ENCODE measurements at regions not wholly inside any gene's neighbourhood (a gene's known extent, or its start where the extent isn't known, plus 50 kb on each side); places are given as distances from the start of the nearest gene placed in this dataset.
"Not testable (repeated sequence)": the region's sequence is repeated elsewhere in the genome, so short reads cannot be mapped to it uniquely, and the experiment has no call there.

DNA sequence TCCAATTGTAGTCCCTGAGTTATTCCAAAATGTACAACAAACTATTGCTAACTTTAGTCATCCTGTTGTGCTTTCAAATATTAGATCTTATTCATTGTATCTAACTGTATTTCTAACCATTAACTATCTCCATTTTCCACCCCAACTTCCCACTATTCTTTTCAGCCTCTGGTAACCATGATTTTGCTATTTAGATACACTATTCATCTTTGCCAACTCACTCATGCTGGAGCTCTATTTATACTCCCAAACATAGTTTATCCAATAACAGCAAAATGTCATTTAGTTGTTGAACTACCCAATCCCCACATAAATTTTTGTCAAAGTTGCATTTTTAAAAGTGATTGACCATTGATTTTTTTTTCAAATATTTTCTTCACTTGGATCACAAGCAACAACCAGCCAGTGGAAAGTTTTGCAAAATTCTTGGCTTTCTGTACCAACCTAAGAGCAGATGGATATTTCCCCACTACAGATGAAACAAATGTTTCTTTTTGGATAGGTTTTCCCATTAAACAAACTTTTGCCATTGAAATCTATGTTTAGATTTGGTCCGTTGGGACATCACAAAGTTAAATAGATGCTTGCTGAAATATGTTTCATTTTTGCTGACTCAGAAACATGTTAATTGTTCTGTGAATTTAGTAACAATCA is 866.0 kb downstream of the LTN1 start:
- DNase-seq (ENCODE audit: low read depth), result no peak

DNA sequence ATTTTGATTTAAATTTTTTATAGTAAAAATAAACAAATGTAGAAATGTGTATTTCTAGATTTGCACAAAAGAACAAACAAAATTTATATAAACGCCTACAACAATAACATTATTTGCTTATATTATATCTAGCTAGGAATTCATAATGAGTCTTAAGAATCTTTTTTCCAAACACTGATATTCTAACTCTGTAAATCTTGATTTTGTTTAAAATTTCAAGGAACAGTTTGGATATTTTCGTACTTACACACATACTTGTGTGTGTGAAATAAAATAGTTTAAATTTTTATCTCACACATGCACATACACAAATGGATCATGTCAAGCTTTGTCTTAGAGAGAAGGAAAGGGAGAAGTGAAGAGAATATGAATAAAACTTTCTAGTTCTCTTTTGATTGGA is 868.1 kb downstream of the LTN1 start:
- DNase-seq (ENCODE audit: low read depth), result no peak

DNA sequence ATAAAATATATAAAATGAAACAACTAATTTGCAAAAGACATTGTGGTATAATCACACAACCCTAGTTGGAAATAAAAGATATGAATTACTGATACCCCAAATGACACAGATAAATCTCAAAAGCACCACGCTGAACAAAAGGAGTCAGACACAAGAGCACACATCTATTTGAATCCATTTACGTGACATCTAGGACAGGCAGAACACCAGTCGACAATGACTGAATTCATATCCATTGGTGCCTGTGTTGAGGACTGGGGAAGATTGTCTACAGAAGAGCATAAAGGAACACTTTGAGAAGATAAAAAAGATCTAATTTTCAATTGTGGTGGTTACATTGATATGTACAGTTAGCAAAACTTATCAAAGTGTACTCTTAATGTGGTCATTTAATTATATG is 874.1 kb downstream of the LTN1 start:
- no peak for DNase-seq (ENCODE audit: low read depth)

DNA sequence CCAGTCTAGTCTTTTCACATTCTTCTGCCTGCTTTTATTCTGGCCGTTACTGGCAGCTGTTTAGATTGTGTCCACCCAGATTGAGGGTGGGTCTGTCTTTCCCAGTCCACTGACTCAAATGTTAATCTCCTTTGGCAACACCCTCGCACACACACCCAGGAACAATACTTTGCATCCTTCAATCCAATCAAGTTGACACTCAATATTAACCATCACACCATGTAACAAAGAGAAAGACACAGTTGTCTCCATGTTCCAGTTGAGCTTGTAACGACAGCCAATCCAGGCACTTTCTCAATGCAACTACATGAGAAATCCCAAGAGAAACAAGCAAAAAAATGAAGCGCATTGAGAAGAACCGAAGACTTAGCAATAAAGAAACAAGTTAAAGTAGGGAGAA is 877.7 kb downstream of the LTN1 start:
- not testable (repeated sequence) for DNase-seq (ENCODE audit: low read depth)

DNA sequence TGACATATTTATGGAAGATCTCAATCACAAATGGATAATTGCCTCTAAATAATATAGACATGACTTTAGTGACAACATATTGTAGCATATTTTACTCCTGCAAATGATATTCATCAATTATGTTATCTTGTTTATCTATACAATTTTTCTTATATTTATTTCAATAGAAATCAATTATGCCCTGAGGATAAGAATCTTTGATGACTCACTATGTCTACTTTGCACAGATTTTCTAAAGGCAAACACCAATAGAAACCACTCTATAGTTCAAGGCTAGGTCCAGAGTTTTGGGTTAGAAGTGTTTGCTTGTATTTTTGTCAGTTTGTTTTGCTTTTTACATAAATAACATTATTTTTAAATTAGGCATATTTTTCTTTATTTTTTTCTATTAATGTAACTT is 879.0 kb downstream of the LTN1 start:
- peak; percentile 10 for DNase-seq (ENCODE audit: low read depth)

DNA sequence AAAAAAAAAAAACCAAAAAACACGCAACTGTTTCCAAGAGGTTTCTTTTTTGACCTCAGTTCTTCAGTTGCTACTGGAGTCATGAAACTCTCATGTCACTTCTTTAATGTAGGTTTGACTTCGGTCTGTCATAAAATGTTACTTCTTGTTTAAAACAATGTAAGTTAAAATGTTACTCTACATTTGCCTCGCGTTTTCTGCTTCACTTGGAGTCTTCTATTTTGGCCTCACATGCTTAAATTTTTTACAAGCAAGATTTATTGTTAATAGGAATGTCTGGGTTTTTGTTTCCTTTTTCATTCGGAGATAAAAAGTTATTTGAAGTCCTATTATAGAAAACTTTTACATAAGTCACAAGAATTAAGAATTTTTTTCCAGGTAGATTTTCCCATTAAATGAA is 880.2 kb downstream of the LTN1 start:
- no peak for DNase-seq (ENCODE audit: low read depth)

DNA sequence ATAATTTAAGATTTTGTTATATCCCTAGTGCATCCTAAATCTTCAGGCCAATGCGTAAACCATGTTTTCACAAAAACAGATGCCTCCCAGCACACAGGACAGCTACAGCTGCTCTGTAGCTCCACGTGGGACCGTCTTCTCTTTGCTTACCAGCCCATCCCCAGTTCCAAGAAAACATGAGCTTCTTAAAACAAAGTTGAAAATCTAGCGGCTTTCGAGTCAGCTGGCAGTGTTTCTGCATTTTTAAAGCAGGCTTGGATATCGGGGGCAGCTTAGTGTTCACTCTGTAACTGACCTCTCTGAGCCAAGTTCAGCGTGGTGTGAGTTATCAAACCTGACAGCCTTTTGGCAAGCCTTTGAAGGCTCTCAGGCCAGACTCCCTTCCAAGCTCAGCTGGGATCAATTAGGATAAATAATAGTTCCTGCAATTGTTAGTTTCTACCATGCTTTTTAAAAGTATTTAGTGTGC is 881.5 kb downstream of the LTN1 start:
- DNase-seq (ENCODE audit: low read depth), result no peak

DNA sequence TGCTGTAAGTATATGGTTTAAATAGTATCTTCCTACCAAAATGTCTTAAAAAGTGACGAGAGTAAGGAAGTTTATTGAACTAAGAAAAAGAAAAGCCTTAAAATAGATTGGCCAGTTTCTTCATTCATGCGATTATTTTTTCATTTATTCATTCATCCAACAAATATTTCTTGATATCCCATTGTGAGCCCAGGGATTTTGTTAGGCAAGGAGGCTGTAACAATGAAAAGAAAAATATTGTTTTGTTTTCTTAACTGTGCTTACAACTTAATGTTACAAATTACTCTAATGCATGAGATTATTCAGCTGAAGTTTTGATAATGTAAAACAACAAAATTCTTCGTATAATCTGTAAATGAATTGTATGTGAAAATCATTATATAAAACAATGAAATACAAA is 882.0 kb downstream of the LTN1 start:
- DNase-seq (ENCODE audit: low read depth), result no peak

DNA sequence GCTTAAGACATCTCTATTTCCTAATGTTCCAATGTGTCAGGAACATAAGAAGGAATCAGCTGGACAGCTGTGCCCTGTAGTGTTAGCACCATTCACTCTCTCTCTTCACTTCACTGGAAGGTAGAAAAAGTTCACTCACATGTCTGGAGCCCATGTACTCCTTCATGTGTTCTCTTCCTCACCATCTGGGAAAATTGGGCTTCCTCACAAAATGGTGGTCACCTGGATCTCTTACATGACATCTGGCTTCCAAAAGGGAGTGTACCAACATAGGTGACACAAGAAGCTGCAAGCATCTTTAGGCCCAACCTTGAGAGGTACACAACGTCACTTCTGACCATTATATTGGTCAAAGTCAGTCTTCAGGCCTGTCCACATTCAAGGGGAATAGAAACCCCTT is 882.6 kb downstream of the LTN1 start:
- no peak for DNase-seq (ENCODE audit: low read depth)

DNA sequence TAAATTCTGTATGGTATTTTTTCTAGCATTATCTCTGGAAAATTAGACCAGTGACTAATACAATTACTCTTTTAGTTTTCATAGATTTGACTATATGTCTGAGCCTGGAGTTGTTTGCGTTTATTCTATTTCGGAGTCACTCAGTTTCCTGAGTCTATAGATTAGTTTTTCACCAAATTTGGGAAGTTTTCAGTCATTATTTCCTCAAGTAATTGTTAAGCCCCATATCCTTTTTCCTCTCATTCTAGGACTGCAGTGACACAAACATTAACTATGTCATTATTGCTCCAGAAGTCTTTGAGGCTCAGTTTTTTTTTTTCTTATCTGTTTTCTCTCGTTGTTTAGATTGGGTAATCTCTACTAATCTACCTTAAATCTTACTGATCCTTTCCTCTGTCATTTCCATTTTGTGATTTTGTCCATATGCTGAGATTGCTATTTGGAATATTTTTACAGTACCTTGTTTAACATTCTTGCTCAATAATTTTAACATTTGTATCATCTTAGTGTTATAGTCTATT is 886.2 kb downstream of the LTN1 start:
- no peak for DNase-seq (ENCODE audit: low read depth)

DNA sequence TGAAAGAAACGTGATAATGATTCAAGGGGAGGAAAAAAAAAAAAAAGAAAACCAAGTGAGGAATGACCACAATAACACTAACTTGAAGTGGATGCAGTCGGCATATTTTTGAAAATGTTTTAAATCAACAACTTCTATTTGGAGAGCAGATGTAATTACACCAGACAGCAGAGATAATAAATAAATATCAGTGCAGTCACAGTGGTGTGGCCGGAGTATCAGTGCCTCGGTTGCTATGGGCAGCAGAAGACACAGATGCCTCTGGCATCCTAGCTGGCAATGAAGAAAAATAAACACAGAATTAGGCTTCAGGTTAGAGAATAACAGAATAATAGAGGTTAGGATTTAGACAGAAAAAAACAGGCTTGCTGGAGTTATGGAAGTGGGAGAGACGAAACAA is 888.3 kb downstream of the LTN1 start:
- DNase-seq (ENCODE audit: low read depth), result no peak

DNA sequence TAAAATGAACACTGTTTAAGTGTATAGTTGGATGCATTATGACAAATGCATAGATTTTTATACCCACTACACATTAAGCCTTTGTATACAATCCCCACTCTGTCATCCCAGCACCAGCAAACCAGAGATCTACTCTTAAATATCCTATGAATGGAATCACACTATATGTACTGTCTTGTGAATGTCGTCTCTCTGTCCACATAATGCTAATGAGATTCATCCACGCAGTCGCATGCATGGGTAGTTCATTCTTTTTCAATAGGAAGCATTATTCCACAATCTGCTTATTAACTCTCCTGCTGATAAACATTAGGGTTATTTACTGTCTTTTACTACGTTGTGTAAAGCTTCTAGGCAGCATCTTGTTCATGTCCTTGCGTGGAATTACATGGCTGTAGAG is 892.3 kb downstream of the LTN1 start:
- no peak for DNase-seq (ENCODE audit: low read depth)

DNA sequence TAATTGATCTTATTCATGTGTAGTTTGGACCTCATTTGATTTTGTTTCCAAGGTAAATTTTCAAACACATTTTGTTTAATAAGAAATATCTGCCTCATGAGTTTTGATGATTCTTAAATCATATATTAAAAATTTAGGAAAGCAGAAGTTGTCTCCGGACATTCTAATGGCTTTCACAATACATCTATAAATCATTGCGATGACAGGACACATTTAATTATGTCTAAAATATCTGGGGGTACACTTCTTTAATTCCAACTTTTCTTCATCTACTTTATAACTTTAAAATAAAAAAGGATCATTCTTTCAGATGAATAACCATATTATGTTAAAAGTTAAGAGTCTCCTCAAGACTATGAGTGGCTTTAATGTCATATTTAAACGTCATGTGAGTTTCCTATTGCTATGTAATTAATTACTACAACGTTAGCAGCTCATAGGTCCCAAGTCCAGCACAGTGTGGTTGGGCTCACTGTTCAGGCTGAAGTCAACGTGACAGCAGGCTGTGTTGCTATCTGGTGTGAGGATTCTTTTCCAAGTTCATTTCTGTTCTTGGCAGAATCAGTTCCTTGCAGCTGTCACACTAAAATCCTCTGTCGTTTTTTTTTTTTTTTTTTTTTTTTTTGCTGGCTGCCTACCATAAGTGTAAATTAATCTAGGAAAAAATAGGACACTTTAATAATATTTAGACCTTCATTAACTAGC is 893.5 kb downstream of the LTN1 start:
- no peak for DNase-seq (ENCODE audit: low read depth)

DNA sequence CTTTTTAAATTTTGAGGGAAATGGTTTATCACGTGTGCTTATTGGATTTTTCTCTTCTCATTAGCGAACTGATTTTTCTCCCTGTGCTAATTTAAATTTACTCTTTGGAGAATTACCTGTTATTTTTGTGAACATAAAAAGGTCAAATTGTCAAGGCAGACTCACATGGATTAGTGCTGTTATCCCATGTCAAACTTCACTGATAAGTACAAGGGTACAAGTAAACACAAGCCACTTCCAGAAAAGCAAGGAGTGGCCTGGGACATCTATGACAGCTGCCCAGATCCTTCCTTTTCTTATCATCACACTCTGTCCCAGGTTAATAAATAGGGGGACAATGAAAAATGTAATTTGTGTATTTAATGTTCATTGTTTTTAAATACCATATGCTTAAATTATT is 901.2 kb downstream of the LTN1 start:
- no peak for DNase-seq (ENCODE audit: low read depth)

DNA sequence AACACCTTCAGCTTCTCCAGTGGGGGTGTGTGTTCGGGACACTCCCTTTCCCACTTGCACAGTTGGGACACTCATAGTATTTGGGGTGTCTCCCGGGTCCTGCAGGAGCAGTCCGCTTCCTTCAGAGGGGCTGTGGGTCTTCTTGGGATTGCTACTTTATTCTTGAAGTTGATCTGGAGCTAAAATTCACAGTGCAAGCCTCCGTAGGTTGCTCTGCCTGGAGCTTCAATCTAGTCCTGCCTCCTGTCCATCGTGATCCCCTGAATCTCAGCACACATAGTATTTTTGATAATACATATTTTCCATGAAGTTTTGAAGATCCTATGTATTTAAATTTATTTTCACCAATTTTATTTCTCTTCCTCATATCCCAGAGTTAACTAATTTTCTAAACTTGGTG is 902.1 kb downstream of the LTN1 start:
- DNase-seq (ENCODE audit: low read depth), result no peak

DNA sequence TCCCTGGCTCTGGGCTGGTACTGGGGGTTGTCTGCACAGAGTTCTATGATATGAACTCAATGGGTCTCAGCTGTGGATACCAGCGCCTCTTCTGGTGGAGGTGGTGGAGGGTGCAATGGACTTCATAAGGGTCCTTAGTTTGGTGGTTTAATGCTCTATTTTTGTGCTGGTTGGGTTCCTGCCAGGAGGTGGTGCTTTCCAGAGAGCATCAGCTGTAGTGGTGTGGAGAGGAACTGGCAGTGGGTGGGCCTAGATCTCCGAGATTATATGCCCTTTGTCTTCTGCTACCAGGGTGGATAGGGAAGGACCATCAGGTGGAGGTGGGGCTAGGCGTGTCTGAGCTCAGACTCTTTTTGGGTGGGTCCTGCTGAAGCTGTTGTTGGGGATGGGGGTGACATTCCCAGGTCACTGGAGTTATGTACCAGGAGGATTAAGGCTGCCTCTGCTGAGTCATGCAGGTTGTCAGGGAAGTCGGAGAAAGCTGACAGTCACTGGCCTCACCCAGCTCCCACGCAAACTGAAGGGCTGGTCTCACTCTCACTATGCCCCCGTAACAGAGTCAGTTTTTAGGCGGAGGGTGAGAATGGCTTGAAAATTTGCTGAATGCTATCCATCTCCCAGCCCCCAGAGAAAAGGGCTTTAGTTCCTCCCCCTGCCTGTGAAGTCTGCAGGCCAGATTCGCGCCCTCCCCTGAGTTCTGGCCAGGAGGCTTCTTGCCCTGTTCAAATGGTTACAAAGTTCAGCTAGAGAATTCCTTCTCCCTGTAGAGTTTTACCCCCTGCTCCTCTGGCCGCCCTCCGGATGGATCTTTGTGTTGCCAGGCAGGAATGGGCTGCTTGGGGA is 902.9 kb downstream of the LTN1 start:
- no peak for DNase-seq (ENCODE audit: low read depth)

DNA sequence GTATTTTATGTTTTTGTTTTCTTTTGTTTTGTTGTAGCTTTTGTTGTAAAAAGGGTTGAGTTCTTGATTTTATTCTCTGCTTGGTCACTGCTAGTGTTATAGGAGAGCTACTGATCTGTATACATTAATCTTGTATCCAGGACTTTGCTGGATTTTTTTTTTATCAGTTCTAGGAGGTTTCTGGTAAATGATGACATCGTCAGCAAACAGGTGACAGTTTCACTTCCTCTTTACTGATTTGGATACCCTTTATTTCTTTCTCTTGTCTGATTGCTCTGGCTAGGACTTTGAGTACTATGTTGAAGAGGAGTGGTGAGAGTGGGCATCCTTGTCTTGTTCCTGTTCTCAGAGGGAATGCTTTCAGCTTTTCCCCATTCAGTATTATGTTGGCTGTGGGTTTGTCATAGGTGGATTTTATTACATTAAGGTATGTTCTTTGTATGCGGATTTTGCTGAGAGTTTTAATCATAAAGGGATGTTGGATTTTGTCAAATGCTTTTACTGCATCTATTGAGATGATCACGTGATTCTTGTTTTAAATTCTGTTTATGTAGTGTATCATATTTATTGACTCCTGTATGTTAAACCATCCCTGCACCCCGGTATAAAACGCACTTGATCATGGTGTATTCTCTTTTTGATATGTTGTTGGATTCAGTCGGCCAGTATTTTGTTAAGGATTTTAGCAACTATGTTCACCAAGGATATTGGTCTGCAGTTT is 905.7 kb downstream of the LTN1 start:
- DNase-seq (ENCODE audit: low read depth), result no peak

DNA sequence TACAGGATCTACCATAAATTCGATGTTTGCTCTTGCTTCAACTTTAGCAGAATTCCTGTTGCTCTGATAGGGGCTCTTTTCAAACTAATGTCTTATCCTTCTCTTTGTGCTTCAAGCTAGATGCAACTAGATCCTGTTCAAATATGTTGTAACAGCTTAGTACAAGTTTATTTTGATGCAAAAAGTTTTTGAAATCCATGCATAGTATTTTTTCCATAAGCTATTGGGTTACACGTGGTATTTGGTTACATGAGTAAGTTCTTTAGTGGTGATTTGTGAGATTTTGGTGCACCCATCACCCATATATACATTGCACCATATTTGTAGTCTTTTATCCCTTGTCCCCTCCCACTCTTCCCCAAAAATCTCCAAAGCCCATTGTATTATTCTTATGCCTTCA is 907.7 kb downstream of the LTN1 start:
- DNase-seq (ENCODE audit: low read depth), result no peak

DNA sequence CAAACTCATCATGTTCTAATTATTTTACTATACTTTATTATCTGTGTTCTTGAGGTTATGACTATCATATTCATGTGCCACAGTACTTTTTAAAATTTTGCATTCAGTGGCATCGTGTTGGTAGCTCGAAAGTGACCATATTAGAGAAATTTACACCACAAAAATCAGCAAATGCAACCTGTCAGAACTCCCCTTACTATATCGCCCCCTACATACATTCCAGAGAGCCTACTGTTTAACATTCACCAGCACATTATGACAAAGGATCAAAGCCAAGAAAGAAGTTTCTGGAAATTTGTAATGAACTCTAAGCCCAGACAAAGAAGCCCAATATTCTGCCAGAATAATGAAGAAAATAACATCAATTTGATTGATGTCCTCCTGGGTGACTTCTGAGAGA is 909.3 kb downstream of the LTN1 start:
- DNase-seq (ENCODE audit: low read depth), result no peak

DNA sequence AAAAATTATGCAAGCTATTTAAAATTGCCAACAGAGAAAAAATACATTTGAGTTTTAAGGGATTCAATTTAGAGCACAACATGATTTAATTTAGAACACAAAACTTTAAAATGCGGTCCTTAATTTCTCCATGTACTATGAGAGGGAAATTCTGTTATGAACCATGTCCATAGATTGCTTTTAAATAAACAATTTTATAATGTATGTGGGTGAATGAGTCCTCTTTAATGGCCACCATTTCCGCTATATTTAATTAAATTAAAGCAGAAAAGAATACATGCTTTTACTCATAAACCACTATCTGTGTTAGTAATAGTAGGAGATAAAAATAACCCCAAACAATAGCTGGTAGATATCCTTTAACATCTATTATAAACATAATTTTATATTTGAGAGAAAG is 914.6 kb downstream of the LTN1 start:
- DNase-seq (ENCODE audit: low read depth), result no peak

DNA sequence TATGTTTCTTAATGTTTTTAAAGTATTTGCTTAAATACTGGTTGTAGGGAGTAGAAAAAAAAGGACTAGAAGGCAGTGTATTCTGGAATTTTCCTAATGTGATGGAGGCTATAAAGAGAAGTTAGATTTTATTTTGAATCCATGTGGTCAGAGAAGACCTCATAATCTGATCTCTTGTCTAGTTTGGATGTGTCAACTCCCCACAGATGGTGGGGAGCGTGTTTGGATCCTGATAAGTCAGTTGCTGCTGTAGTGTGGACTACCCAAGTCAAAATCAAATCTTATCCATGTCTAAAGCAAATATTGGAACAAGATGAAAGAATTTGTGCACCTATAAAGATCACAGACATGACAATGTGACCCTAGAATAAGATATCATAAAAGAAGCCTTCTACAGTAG is 918.0 kb downstream of the LTN1 start:
- DNase-seq (ENCODE audit: low read depth), result no peak

DNA sequence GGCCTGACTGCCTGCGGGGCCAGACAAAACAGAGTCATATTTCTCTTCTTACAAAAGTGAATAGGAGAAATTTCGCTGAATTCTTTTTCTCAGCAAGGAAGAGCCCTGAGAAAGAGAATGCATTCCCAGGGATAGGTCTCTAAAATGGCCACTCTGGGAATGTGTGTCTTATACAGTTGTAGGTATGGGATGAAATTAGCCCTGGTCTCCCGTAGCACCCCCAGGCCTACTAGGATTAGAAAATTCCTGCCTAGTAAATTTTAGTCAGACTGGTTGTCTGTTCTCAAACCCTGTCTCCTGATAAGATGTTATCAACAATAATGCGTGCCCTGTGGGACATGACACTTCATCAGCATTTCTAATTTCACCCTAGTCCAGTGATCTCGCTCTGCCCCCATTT is 920.1 kb downstream of the LTN1 start:
- no peak for DNase-seq (ENCODE audit: low read depth)
